ENCODE measurements at regions not wholly inside any gene's neighbourhood (a gene's known extent, or its start where the extent isn't known, plus 50 kb on each side); places are given as distances from the start of the nearest gene placed in this dataset.

- no peaks in the 10 kb centered on the region for H3K36me3 ChIP-seq (ENCODE audit: control insufficient read depth, insufficient read depth, low read length)
- no peak overlapping the region for H3K27ac ChIP-seq (ENCODE audit: low read length)
- Mint-ChIP-seq H3K9me3 (no peaks in the 10 kb centered on the region), H3K27me3 (ENCODE audit: low read depth in 2 of 2) (peaks cover 0 to 6% of the 10 kb centered on the region in 2 donors), H3K4me3 (no peak overlapping the region), H3K27ac (no peak overlapping the region), H3K36me3 (no peaks in the 10 kb centered on the region), H3K4me1 (no peaks in the 10 kb centered on the region)
- intact Hi-C loops (cut with micrococcal nuclease) = no loop called here
- H3K27me3 ChIP-seq (ENCODE audit: control insufficient read depth, insufficient read depth, low read length) = no peaks in the 10 kb centered on the region
- ATAC-seq = no peak
- no peaks in the 10 kb centered on the region for H3K4me1 ChIP-seq (ENCODE audit: control insufficient read depth, insufficient read depth, low read length)
- DNase-seq = no peak
- TF ChIP-seq CTCF (IDR thresholded peaks at IDR 0.05) = no peak
- no peak overlapping the region for H3K4me3 ChIP-seq (ENCODE audit: low read length)
- H3K9me3 ChIP-seq (ENCODE audit: control insufficient read depth, insufficient read depth, low read length) = no peaks in the 10 kb centered on the region
These were observed 216.6 kb downstream of the MRPL39 start for GRCh38 chr21:25390701-25391100.

- no peak overlapping the region for H3K27ac ChIP-seq (ENCODE audit: low read length)
- no peak for TF ChIP-seq CTCF (IDR thresholded peaks at IDR 0.05)
- H3K4me3 Mint-ChIP-seq = no peak overlapping the region
- no peak overlapping the region for H3K4me3 ChIP-seq (ENCODE audit: low read length)
- H3K27me3 ChIP-seq (ENCODE audit: control insufficient read depth, insufficient read depth, low read length) = no peaks in the 10 kb centered on the region
- intact Hi-C loops (cut with micrococcal nuclease) = loop anchor here (2.0 kb wide), 1 partner anchor 1533 kb away; no protein-coding TSS in a partner anchor
- ATAC-seq (no peak), DNase-seq (no peak)
- H3K27me3 Mint-ChIP-seq (ENCODE audit: low read depth in 2 of 2) = peaks cover 0 to 6% of the 10 kb centered on the region in 2 donors
- H3K9me3 ChIP-seq (ENCODE audit: control insufficient read depth, insufficient read depth, low read length) = no peaks in the 10 kb centered on the region
- H3K9me3 Mint-ChIP-seq = no peaks in the 10 kb centered on the region
- 77% methylated on average over 2 of the region's 3 CpGs for WGBS (ENCODE audit: insufficient coverage)
- H3K4me1 ChIP-seq (ENCODE audit: control insufficient read depth, insufficient read depth, low read length) = no peaks in the 10 kb centered on the region
- H3K36me3 ChIP-seq (ENCODE audit: control insufficient read depth, insufficient read depth, low read length) = no peaks in the 10 kb centered on the region
- H3K27ac Mint-ChIP-seq = no peak overlapping the region
- H3K4me1 Mint-ChIP-seq = no peaks in the 10 kb centered on the region
- no peaks in the 10 kb centered on the region for H3K36me3 Mint-ChIP-seq
These were observed 219.6 kb downstream of the MRPL39 start for GRCh38 chr21:25387665-25388064.

GRCh38 chr21:25385911-25386474 lies 221.3 kb downstream of the MRPL39 start:
- WGBS (ENCODE audit: insufficient coverage) = 30% methylated on average over 6 of the region's 8 CpGs
- Histone ChIP-seq H3K36me3 (ENCODE audit: control insufficient read depth, insufficient read depth, low read length) (no peaks in the 10 kb centered on the region), H3K9me3 (ENCODE audit: control insufficient read depth, insufficient read depth, low read length) (no peaks in the 10 kb centered on the region), H3K27me3 (ENCODE audit: control insufficient read depth, insufficient read depth, low read length) (no peaks in the 10 kb centered on the region), H3K4me1 (ENCODE audit: control insufficient read depth, insufficient read depth, low read length) (no peaks in the 10 kb centered on the region), H3K4me3 (ENCODE audit: low read length) (no peak overlapping the region), H3K27ac (ENCODE audit: low read length) (no peak overlapping the region)
- DNase-seq (peak in 1 of 2 donors; percentile 70), ATAC-seq (peak in 1 of 3 donors; percentile 57)
- intact Hi-C loops (cut with micrococcal nuclease) = loop anchor here (2.0 kb wide), 1 partner anchor 1531 kb away; no protein-coding TSS in a partner anchor
- Mint-ChIP-seq H3K9me3 (no peaks in the 10 kb centered on the region), H3K4me3 (no peak overlapping the region), H3K27me3 (ENCODE audit: low read depth in 2 of 2) (peaks cover 0 to 6% of the 10 kb centered on the region in 2 donors), H3K36me3 (no peaks in the 10 kb centered on the region), H3K4me1 (no peaks in the 10 kb centered on the region), H3K27ac (no peak overlapping the region)
- peak; percentile 92 for TF ChIP-seq CTCF (IDR thresholded peaks at IDR 0.05)

- Histone ChIP-seq H3K4me1 (ENCODE audit: control insufficient read depth, insufficient read depth, low read length) (no peaks in the 10 kb centered on the region), H3K36me3 (ENCODE audit: control insufficient read depth, insufficient read depth, low read length) (no peaks in the 10 kb centered on the region), H3K4me3 (ENCODE audit: low read length) (no peak overlapping the region), H3K27ac (ENCODE audit: low read length) (no peak overlapping the region), H3K27me3 (ENCODE audit: control insufficient read depth, insufficient read depth, low read length) (no peaks in the 10 kb centered on the region), H3K9me3 (ENCODE audit: control insufficient read depth, insufficient read depth, low read length) (no peaks in the 10 kb centered on the region)
- Mint-ChIP-seq H3K27ac (no peak overlapping the region), H3K27me3 (ENCODE audit: low read depth in 2 of 2) (peaks cover 0 to 6% of the 10 kb centered on the region in 2 donors), H3K9me3 (no peaks in the 10 kb centered on the region), H3K4me3 (no peak overlapping the region), H3K4me1 (no peaks in the 10 kb centered on the region), H3K36me3 (no peaks in the 10 kb centered on the region)
- no peak for DNase-seq
- intact Hi-C loops (cut with micrococcal nuclease) = no loop called here
- WGBS (ENCODE audit: insufficient coverage) = 48% methylated on average over 2 of the region's 3 CpGs
- ATAC-seq = no peak
- no peak for TF ChIP-seq CTCF (IDR thresholded peaks at IDR 0.05)
These were observed 221.9 kb downstream of the MRPL39 start for GRCh38 chr21:25385341-25385740.

Measured in natural killer cell (primary cell).